GM12864 (cell line): ENCODE measurements at regions not wholly inside any gene's neighbourhood (a gene's known extent, or its start where the extent isn't known, plus 50 kb on each side); places are given as distances from the start of the nearest gene placed in this dataset.
"Not testable (repeated sequence)": the region's sequence is repeated elsewhere in the genome, so short reads cannot be mapped to it uniquely, and the experiment has no call there.

Source experiments
- DNase-seq: peaks from one replicate; pipeline ENCODE4 v3.0.0-alpha.2; 2011; ENCODE audit warnings: low read depth
- H3K4me3 ChIP-seq: 2 replicates; pipeline ENCODE4 v1.5.1; 2011; ENCODE audit warnings: mild to moderate bottlenecking, low read depth, low read length, control low read depth
- TF ChIP-seq, protein P1 (sequence below): IDR thresholded peaks from 2 replicates; pipeline ENCODE4 v1.5.1; 2011; ENCODE audit warnings: low read depth, mild to moderate bottlenecking, moderate library complexity, low read length, control low read depth, inconsistent platforms; ENCODE audit errors: missing control alignments

GRCh38 chr2:15693926-15694588, 102.4 kb downstream of the DDX1 start:
- no peak for DNase-seq

GRCh38 chr2:15694589-15694986, 102.9 kb downstream of the DDX1 start:
- H3K4me3 ChIP-seq = no peak overlapping the region
- TF ChIP-seq, protein P1, sequence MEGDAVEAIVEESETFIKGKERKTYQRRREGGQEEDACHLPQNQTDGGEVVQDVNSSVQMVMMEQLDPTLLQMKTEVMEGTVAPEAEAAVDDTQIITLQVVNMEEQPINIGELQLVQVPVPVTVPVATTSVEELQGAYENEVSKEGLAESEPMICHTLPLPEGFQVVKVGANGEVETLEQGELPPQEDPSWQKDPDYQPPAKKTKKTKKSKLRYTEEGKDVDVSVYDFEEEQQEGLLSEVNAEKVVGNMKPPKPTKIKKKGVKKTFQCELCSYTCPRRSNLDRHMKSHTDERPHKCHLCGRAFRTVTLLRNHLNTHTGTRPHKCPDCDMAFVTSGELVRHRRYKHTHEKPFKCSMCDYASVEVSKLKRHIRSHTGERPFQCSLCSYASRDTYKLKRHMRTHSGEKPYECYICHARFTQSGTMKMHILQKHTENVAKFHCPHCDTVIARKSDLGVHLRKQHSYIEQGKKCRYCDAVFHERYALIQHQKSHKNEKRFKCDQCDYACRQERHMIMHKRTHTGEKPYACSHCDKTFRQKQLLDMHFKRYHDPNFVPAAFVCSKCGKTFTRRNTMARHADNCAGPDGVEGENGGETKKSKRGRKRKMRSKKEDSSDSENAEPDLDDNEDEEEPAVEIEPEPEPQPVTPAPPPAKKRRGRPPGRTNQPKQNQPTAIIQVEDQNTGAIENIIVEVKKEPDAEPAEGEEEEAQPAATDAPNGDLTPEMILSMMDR = no peak
- no peak for DNase-seq

More at GRCh38 chr2:15693926-15694588, 102.4 kb downstream of the DDX1 start:
- TF ChIP-seq, protein P1 = no peak
- no peak overlapping the region for H3K4me3 ChIP-seq

- no peak overlapping the region for H3K4me3 ChIP-seq
- no peak for DNase-seq
- TF ChIP-seq, protein P1 = no peak
These were observed 104.1 kb downstream of the DDX1 start for GRCh38 chr2:15695582-15696330.

DNA sequence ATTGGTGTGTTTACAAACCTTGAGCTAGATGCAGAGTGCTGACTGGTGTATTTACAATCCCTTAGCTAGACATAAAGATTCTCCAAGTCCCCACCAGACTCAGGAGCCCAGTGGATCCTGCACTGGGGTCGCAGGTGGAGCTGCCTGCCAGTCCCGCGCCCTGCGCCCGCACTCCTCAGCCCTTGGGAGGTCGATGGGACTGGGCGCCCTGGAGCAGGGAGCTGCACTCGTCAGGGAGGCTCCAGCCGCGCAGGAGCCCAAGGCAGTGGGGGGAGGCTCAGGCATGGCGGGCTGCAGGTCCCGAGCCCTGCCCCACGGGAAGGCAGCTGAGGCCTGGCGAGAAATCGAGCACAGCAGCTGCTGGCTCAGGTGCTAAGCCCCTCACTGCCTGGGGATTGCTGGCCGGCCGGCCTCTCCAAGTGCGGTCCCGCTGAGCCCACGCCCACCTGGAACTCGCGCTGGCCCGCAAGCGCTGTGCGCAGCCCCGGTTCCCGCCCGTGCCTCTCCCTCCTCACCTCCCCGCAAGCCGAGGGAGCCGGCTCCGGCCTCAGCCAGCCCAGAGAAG, 105.0 kb downstream of the DDX1 start:
- not testable (repeated sequence) for DNase-seq, H3K4me3 ChIP-seq

- H3K4me3 ChIP-seq = no peak overlapping the region
- TF ChIP-seq, protein P1 = no peak
- DNase-seq = no peak
These were observed 108.5 kb downstream of the DDX1 start for GRCh38 chr2:15700131-15700530.

- no peak overlapping the region for H3K4me3 ChIP-seq
- no peak for DNase-seq
- TF ChIP-seq, protein P1 = no peak
These were observed 109.1 kb downstream of the DDX1 start for GRCh38 chr2:15700599-15701340.

- TF ChIP-seq, protein P1 = no peak
These were observed 109.8 kb downstream of the DDX1 start for GRCh38 chr2:15701341-15701907.

More at GRCh38 chr2:15701341-15701907, 109.8 kb downstream of the DDX1 start:
- DNase-seq = no peak
- no peak overlapping the region for H3K4me3 ChIP-seq
